SU-DHL-6 (cell line): ENCODE measurements at regions not wholly inside any gene's neighbourhood (a gene's known extent, or its start where the extent isn't known, plus 50 kb on each side); places are given as distances from the start of the nearest gene placed in this dataset.

Experiments
- H2AFZ ChIP-seq: fragments of 200-600 bp; sonication (generic); 2 replicates; pipeline ENCODE4 v1.6.1; 2014; ENCODE audit warnings: low read depth, mild to moderate bottlenecking, moderate library complexity, mixed read lengths, antibody characterized with exemption, low read length; ENCODE audit not compliant: severe bottlenecking
- H3F3A ChIP-seq: fragments of 200-600 bp; shearing (Covaris generic); 2 replicates; pipeline ENCODE4 v1.6.0; 2016; ENCODE audit warnings: antibody characterized with exemption, mild to moderate bottlenecking; ENCODE audit not compliant: insufficient read depth
- H3K27ac ChIP-seq: fragments of 200-600 bp; sonication (generic); 2 replicates; pipeline ENCODE4 v1.5.1; 2016; ENCODE audit warnings: low read depth, mild to moderate bottlenecking, low read length, moderate library complexity, mixed read lengths
- H3K27me3 ChIP-seq: fragments of 200-600 bp; sonication (generic), shearing (Covaris generic); 2 replicates; pipeline ENCODE4 v1.6.0; 2014; ENCODE audit warnings: mild to moderate bottlenecking, low read length
- H3K36me3 ChIP-seq: fragments of 200-600 bp; sonication (generic); 2 replicates; pipeline ENCODE4 v1.6.1; 2014; ENCODE audit warnings: mild to moderate bottlenecking, low read length, mixed read lengths
- H3K4me2 ChIP-seq: fragments of 300-600, 200-600 bp; shearing (Covaris generic), sonication (generic); 2 replicates; pipeline ENCODE4 v1.6.0; 2014; ENCODE audit warnings: low read length, low read depth, mild to moderate bottlenecking; ENCODE audit not compliant: poor library complexity, severe bottlenecking
- H3K4me3 ChIP-seq: fragments of 200-600 bp; sonication (generic); 2 replicates; pipeline ENCODE4 v1.5.1; 2014; ENCODE audit warnings: antibody characterized with exemption, low read length, mild to moderate bottlenecking, mixed read lengths; ENCODE audit not compliant: insufficient read depth, poor library complexity, severe bottlenecking
- H3K79me2 ChIP-seq: fragments of 200-600 bp; sonication (generic); 2 replicates; pipeline ENCODE4 v1.6.1; 2014; ENCODE audit warnings: mild to moderate bottlenecking, low read length, moderate library complexity; ENCODE audit not compliant: insufficient read depth
- H3K9ac ChIP-seq: fragments of 200-600 bp; sonication (generic); 2 replicates; pipeline ENCODE4 v1.7.0; 2014; ENCODE audit warnings: mild to moderate bottlenecking, low read length
- H3K9me2 ChIP-seq: fragments of 200-600 bp; sonication (generic); replicated peaks from 2 replicates; pipeline ENCODE4 v1.6.1; 2014; ENCODE audit warnings: low read length; ENCODE audit not compliant: insufficient read depth
- H3K9me3 ChIP-seq: fragments of 200-600 bp; sonication (generic); 2 replicates; pipeline ENCODE4 v1.6.1; 2014; ENCODE audit warnings: low read length, mixed read lengths; ENCODE audit not compliant: insufficient read depth
- H4K20me1 ChIP-seq: fragments of 200-600 bp; sonication (generic); 2 replicates; pipeline ENCODE4 v1.6.1; 2014; ENCODE audit warnings: low read depth, mild to moderate bottlenecking, antibody characterized with exemption, low read length, moderate library complexity, mixed read lengths
- EZH2phosphoT487 ChIP-seq: fragments of 200-600 bp; sonication (generic), shearing (Covaris generic); conservative IDR thresholded peaks from 2 replicates; pipeline ENCODE4 v1.6.1; 2018; ENCODE audit warnings: mild to moderate bottlenecking, antibody characterized with exemption, low read length, moderate library complexity, mixed read lengths
- TF ChIP-seq, protein P1 (sequence below): fragments of 200-600 bp; sonication (generic); IDR thresholded peaks from one replicate; pipeline ENCODE4 v1.5.1; 2017; ENCODE audit warnings: antibody characterized with exemption, mild to moderate bottlenecking, low read length, moderate library complexity; ENCODE audit not compliant: insufficient read depth, poor library complexity, severe bottlenecking

- no peaks in the 10 kb centered on the region for H3F3A ChIP-seq
- H3K9ac ChIP-seq = no peak overlapping the region
- no peak overlapping the region for H3K4me2 ChIP-seq
- no peaks in the 10 kb centered on the region for H3K9me2 ChIP-seq
- H3K79me2 ChIP-seq = no peaks in the 10 kb centered on the region
- no peak overlapping the region for H3K4me3 ChIP-seq
- no peaks in the 10 kb centered on the region for H3K27me3 ChIP-seq
- H2AFZ ChIP-seq = no peak overlapping the region
- no peaks in the 10 kb centered on the region for H4K20me1 ChIP-seq
- TF ChIP-seq EZH2phosphoT487 = no peak
- TF ChIP-seq, protein P1, sequence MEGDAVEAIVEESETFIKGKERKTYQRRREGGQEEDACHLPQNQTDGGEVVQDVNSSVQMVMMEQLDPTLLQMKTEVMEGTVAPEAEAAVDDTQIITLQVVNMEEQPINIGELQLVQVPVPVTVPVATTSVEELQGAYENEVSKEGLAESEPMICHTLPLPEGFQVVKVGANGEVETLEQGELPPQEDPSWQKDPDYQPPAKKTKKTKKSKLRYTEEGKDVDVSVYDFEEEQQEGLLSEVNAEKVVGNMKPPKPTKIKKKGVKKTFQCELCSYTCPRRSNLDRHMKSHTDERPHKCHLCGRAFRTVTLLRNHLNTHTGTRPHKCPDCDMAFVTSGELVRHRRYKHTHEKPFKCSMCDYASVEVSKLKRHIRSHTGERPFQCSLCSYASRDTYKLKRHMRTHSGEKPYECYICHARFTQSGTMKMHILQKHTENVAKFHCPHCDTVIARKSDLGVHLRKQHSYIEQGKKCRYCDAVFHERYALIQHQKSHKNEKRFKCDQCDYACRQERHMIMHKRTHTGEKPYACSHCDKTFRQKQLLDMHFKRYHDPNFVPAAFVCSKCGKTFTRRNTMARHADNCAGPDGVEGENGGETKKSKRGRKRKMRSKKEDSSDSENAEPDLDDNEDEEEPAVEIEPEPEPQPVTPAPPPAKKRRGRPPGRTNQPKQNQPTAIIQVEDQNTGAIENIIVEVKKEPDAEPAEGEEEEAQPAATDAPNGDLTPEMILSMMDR = no peak
- H3K36me3 ChIP-seq = no peaks in the 10 kb centered on the region
- no peaks in the 10 kb centered on the region for H3K9me3 ChIP-seq
- H3K27ac ChIP-seq = no peak overlapping the region
Observed at GRCh38 chr16:86930663-86931373, 352.5 kb downstream of the FOXL1 start.

DNA sequence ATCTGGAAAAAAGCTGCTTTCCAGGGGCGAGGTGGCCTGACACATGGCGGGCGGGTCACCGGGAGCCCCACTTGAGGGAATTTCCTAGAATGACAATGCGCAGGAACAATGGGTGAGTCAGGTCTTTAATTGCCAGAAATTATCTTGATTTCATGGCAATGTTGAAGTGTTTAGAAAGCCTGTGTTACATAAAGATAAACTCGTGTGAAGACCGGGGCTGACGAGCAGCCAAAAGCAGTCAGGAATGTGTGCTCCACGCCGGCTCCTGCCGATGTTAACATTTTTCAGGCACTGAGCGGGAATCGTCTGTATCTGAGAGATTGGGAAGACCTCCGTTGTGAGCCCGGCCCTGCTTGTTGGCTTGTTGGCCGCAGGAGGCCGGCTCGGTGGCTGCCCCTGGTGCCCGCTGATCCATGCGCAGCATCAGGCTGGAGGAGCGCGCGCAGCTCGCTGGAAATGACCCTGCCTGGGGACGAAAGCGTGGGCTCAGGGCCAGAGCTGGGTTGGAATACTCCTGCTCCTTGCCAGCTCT, 353.1 kb downstream of the FOXL1 start:
- Histone ChIP-seq H3F3A (no peaks in the 10 kb centered on the region), H3K4me3 (no peak overlapping the region), H3K36me3 (no peaks in the 10 kb centered on the region), H3K9me2 (no peaks in the 10 kb centered on the region), H3K79me2 (no peaks in the 10 kb centered on the region), H2AFZ (no peak overlapping the region), H3K27me3 (no peaks in the 10 kb centered on the region), H3K27ac (no peak overlapping the region), H3K9ac (no peak overlapping the region), H4K20me1 (no peaks in the 10 kb centered on the region), H3K4me2 (no peak overlapping the region), H3K9me3 (no peaks in the 10 kb centered on the region)
- TF ChIP-seq, protein P1 = no peak

- H3K27ac ChIP-seq = no peak overlapping the region
Observed at GRCh38 chr16:86932130-86932982, 354.0 kb downstream of the FOXL1 start.

More at GRCh38 chr16:86932130-86932982, 354.0 kb downstream of the FOXL1 start:
- Histone ChIP-seq H3K9ac (no peak overlapping the region), H3K4me3 (no peak overlapping the region), H3F3A (no peaks in the 10 kb centered on the region), H2AFZ (no peak overlapping the region), H4K20me1 (no peaks in the 10 kb centered on the region), H3K9me3 (no peaks in the 10 kb centered on the region), H3K4me2 (no peak overlapping the region), H3K79me2 (no peaks in the 10 kb centered on the region), H3K27me3 (no peaks in the 10 kb centered on the region), H3K9me2 (no peaks in the 10 kb centered on the region), H3K36me3 (no peaks in the 10 kb centered on the region)
- TF ChIP-seq EZH2phosphoT487 = no peak
- TF ChIP-seq, protein P1 = no peak
